EL (cell line): ENCODE measurements at regions not wholly inside any gene's neighbourhood (a gene's known extent, or its start where the extent isn't known, plus 50 kb on each side); places are given as distances from the start of the nearest gene placed in this dataset.

Source experiments
- DNase-seq: peaks from one replicate; pipeline ENCODE4 v3.0.0-alpha.2; 2016

DNA sequence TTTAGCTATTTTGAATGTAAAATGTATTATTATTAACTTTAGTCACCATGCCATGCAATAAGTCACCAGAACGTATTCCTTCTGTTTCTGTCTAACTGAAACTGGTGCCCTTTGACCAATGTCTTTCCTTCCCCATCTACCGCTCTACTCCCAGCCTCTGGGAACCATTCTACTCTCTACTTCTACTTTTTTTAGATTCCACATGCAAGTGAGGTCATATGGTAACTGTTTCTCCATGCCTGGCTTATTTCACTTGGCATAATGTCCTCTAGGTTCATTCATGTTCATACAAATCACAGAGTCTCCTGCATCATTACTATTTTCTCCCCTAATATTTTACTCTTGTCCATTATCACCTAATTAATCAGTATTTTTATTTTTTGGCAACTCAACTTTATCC is 160.1 kb downstream of the TMX1 start:
- DNase-seq, result no peak

DNA sequence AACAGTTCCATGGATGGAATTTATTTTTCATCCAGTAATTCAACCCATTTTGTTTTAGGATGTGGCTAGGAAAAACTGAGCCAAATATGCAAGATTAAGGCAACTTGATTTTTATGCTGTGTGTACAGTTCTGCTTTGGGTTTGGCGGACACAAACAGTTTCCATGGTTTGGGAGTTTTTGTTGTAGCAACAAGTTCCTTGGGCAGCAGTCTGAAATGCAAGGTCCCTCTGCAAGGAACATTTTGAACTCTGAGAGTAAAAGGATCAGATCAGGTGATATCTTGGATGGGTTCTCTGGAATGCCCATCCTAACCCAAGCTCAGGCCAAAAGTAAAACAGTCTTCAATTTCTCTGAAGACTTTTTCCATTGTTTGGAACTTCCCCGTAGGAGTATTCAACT is 161.2 kb downstream of the TMX1 start:
- no peak for DNase-seq

DNA sequence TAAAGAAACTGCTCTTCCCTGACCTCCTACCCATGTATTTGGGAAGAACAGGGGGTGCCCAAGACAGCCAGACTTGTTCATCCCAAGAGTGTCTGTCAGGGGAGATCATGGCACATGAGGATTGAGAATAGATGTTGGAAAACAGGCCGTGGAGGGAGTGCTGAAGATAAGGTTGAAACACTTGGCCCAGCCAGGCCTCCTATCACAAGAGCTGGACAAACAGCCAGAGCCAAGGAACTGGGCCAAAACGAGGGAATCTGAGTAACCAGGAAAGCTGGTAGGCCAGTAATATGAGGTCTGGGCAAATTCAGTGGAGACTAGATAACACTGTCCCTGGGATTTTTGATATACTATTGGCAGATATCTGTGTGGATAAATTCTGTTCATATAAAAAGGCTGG is 161.7 kb downstream of the TMX1 start:
- no peak for DNase-seq

DNA sequence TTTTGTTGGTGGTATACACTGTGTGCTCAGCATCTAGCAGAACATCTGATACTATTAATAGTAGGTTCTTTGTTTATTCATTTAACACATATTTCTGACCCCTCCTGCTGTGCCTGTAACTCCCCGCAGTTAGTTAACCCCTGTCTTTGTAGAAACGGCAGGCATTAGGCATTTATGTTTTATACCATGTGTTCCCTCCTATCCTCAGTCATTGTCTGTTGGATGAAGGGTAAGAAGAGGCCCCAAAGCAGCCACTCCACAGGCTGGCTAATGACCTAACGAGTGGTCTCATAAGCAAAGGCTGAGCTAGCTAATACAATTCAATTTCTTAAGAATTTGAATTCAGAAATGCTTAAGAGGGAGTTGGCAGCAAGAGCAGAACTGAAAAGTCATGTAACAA is 170.8 kb downstream of the TMX1 start:
- DNase-seq, result no peak

DNA sequence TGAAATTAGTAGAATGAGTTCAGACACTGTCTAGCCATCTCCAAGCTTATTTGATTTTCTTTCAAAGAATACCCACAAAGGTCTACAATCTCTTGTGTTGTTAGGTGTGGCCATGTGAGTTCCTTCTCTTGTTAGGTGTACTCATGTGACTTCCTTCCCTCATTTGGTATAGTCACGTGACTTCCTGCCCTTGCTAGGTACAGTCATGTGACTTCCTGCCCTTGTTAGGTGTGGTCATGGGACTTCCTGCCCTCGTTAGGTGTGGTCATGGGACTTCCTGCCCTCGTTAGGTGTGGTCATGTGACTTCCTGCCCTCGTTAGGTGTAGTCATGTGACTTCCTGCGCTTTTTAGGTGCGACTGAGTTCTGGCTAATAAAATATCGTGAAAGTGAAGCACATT is 179.6 kb downstream of the TMX1 start:
- DNase-seq, result no peak

DNA sequence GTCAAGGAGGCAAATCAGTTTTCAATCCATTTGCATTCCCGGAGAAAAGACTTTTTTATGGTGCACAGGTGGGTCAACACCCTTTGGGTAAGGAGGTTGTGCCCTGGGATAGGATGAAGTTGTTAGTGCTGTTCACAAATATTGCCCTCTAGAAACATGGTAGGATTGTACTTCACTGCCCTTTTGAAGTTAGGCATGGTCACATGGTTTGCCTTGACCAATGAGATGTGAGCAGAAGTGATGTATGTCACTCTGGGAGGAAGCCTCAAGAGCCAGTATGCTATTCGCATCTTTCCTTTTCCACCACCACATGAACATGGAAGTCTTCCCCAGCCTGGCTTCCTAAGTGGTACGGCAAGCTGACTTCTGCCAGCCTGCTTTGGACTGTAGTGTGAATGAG is 182.7 kb downstream of the TMX1 start:
- no peak for DNase-seq

DNA sequence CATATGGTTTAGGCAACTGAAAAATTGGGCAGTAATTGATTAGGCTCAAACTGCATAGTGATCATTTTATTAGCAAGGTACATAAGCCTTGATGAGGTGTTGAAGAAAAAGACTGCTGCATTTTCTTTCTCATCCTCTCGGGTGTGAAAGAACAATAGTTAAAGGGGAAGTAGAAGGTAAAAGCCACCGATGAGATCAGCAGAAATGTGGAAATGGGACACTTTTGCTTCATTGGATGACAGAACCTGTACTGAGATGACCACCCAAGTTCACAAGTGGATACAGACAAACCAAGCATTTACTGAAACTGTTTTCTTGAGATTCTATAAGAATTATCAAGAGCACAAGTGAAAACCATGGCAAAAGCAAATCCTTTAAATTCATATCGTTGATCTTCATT is 184.0 kb downstream of the TMX1 start:
- no peak for DNase-seq

DNA sequence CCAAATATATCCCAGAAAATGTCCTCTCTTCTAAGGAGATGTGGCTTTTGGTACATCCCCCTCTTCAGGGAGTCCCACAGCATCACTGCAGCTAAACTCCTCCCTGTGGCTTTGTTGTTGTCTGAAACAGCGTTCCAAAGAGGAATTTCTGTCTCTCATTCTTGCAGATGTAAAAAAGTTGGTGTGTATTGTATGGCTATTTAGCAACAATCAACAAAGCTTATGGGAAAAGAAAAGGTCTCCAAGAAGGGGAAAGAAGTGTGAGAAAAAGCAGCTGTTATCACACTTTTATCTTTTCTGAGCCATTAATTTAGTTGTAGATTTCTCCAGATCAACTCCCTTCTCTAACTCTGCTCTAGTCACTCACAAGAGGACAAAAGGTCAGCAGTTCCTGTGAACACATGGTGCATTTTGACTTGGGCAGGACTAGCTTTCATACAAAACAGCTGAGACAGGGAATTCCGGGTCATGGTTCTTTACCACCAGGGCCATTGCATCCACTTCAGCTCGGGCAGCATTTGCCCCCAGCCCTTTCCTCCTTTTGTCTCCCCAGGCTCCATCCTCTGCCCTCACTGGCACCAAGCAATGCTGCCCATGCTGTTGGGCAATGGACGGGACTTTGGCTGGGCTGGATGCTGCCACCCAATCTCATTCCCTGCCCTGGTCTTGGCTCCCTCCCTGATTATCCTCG is 184.7 kb downstream of the TMX1 start:
- peak; percentile 32 for DNase-seq

DNA sequence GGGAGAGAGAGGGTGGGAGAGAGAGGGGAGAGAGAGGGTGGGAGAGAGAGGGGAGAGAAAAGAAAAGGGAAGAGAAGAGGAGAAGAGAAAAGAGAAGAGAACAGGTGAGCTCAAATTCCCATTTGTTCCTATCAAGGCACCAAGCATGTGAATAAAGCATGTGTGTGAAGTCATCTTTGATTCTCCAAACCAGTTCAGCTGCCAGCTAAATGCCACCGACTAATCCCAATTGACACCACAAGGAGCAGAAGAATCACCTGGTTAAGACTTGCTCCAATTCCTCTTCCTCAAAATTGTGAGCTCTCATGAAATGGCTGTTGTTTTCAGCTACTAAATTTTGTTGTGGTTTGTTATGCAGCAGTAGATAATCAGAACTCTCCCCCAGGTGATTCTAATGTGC is 188.9 kb downstream of the TMX1 start:
- no peak for DNase-seq

DNA sequence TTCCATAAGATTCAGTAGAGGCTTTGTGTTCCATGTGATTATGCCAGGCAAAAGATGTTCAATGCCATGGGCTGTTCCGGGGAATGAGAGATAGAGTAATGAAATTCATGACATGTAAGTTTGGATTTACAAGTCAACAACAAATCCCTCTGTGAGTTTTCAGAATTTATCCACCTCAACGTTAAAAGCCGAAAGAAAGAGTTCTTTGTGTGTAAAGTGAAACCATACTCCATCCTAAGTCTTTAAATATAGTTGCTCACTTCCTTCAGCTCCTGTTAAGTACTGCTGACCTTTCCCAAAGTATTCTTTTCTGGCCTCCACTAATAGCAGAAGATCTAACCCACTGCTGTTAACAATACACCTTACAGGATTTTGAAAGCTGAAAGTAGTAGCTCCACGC is 190.0 kb downstream of the TMX1 start:
- no peak for DNase-seq

DNA sequence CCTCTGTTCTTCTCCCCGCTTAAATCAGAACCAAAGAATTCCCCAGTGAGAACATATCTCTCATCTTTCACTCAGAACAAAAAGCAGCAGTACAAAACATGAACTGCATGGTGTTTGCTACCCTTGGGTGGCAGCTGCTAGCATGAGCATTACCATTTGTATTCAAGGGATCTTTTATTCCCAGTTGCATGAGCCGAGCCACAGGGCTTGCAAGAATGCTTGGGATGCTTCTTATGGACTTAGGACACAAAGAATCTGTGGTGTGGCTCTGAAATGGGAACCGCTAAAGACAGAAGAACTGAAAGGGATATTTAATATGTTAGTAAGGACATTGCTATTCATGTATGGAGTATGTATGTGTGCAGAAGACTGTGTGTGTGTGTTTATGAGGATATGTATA is 190.6 kb downstream of the TMX1 start:
- peak; percentile 35 for DNase-seq

DNA sequence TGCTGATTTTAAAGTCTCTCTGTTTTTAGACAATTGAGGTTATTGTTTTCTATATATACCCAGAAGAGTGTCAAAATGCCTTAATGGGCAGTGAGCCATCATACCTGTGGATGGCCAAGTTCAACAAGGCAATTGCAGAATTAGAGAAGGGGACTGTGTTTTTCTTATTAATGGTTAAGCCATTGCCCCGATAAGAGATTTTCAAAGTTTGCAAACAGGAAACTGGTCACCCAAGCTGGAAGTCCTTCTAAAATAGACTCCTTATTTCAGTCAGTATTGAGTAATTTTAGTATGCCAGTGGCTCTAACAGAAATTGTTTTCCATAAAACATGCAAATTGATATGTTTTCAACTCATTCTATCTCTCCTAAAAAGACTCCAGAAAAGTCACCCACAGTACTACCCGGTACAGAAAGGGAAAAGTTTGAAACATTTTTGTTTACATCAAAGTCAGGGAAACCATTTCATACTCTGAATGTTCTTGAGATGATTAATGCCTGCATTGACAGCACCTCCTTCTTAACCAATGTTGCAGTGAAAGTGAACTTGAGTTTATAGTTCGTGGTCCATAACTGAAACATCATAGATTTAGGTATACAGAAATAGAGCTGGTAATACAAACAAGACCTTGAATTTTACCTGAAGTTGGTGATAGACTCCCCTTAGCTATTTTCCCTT is 191.1 kb downstream of the TMX1 start:
- DNase-seq, result peak; percentile 39

DNA sequence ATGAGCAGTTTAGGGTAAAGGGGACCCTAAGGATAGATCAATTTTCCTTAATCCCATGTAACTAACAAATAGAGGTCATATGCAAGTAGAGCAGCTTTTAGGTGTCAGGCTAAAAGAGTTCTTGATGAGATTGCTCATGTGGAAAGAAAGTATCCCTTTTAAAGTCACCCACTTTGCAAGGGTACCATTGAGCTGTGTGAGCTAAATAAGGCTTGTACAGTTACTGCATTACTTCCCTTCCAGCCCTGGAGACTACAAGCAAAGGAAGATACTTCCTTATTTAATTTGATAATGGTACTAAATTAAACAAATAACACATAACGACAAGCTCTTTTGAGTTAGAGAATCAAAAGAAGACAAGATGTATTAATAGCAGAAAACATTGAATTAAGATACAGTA is 191.7 kb downstream of the TMX1 start:
- DNase-seq, result no peak

DNA sequence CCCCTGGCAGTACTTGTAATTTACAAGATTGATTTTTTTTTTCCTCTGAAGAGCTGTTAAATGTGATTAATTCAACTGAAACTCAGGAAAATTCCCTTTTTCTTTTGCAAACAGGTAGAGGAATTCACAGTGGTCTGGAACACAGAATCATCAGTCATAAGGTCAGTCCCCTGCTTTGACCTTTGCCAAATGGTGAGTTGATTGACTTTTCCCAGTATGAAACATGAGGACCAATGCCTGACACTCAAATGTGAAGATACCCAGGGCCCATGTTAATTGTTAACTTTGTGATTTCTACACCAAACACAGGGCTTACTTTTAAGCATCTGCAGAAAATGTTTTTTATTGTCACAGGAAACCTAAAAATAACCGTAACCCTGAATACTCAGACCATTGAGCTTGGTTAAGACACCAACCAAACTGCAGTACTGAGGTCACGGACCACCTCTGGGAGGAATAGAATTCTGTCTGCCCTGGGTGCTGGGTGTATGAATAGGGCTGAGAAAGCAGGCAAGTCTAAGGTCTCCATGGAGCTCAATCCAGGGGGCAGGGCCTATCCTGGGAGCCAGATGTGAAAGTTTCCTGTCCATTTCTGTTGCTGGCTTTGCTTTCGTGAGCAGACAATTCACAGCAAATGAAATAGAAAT is 192.4 kb downstream of the TMX1 start:
- no peak for DNase-seq

DNA sequence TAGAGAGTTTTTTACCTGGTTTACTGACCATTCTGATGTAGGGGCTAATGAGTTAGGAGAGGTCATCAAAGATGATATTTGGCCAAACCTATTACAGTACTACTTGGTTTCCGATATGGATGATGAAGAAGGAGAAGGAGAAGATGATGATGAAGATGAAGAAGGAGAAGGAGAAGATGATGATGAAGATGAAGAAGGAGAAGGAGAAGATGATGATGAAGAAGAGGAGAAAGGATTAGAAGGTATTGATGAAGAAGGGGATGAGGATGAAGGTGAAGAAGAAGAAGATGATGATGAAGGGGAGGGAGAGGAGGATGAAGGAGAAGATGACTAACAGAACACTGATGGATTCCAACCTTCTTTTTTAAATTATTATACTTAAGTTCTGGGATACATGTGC is 196.6 kb downstream of the TMX1 start:
- no peak for DNase-seq

DNA sequence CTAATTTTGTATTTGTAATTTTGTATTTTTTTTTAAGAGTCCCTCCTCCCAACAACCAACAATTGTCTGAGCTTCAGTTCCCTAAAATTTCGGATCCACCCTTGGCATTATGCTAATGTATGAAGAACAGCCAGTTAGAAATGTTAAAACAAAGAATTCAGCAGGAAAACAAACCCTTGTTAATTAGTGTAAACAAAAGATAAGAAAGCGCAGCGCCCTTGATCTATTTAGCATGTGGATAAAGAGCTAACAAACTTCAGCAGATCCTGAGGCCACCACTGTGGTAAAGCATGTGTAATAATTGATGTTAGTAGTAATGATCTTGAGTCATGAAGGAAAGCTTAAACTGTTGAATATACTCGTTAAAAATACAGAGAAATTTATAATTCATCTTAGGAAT is 199.8 kb downstream of the TMX1 start:
- DNase-seq, result no peak

DNA sequence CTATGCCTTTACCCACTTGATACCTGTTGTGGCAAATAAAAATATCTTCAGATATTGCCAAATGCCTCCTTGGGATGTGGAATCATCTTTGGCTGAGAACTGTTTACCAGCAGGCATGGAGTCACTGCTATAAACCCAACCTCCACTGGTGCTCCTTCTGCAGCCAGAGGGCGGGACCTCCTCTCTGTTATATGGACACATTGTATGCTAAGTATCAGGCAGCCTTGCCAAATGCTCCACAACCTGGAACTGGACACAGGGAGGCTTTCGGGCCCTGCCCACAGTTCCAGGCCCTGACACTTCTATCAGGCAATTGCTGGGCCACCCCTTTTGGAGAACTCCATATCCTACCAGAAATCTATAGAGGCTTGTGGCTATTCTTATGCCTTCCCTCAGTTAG is 201.0 kb downstream of the TMX1 start:
- peak; percentile 55 for DNase-seq

DNA sequence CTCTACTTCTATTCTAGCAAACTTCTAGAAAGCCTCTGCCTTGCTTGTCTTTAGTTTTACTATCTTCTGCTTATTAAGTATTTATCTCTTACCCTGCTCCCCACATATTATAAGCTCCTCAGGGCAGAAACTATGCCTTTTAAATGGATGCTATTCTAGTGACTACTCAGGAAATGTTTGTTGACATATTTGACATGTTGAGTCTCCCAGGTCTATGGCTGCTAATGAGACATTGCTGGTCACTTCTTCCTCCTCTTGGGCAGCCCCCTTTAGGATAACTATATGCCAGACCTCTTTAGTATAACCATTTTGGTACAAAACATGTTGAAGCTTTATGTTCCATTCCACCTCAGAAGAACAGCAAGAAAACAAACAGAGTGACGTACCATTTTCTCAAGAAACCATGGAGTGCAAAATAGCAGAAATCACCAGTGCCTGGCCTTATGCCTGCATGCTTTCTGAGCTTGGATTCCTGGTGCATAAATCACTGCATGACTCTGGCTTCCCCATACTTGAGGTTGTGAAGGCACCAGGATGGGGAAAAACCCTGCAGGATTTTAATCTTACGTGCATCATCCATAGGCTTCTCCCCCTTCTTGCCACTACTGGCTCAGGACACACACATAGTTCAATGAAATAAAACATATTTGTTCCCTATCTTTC is 202.6 kb downstream of the TMX1 start:
- DNase-seq, result peak; percentile 98

DNA sequence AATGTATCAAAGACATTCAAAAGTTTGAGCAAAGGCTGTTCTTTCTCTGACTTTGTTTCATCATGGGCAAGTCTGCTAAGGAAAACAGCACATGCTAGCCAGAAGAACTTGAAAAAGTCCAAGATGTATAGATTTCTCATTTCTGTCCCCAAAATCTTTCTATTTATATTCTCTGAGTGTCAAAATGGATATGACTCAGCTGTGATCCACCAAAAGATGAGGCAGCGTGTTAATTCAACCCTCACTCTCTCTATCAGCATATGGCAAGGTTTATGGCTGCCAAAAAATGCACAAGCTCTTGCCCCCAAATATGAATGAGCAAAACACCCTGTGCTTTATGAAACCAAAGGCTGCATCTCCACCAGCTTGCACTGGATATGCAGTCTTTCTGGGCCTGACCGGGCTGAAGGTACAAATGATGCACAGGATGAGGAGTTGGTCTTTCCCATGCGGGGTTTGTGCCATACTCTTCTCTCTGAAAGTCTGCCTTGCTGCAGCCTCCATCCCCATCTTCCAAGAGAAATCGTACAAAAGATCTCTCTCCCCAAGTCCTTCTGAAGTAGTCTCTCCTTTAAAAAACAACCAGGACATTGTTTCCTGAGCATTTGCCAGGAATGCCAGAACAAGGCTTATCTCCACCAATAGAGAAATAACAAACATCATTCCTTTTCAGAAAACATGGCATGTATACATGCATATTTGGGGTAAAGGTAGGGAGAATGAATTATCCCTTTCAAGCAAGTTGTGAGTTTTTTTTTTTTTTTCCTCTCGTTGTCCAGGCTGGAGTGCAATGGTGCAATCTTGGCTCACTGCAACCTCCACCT is 203.4 kb downstream of the TMX1 start:
- peak; percentile 71 for DNase-seq

DNA sequence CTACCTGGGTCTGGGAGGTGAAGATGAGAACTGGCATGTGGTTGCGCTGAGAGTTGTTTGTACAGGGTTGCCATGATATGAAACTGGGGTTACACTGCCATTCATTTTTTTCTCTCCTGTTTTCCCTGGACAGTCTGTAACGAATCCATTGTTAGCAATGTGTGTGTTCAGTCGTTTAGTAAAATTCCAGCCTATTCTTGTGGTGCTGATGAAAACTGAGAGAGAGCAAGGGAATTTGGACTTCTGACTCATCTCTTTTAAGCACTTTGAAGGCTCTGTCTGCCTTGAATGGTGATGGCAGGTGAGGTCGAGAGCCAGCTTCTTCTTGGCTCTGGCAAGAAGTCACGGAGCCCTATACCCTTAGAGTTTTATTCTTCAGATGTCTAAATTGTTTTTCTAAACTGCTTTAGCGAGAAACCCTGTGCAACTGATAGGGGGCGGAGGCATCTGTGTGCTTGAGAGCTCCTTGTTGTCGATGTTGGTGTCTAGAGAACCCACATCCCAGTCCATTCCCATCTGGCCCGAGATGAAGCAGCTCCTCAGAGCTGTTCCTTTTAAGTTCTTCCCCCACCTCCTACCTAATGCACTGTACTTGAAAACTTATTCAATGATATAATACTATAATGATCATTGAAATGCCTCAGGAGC is 204.4 kb downstream of the TMX1 start:
- DNase-seq, result no peak

DNA sequence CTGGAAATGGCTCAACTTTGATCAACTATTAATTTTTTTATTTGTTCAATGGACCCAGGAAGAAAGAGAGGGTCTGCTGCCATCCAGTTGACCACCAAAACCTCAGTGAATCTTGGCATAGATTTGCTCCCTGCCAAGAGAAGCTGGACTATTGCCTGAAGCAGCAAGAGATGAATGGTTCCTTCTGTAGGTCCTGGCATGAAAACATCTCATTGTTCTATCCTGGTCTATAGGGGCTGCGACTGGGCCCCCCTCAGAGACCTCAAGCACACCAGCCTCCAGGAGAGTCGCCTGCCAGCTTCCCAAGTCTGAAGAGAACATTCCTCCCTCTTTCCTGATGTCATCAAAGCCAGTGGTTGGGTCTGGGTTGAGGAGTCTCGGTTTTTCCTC is 204.9 kb downstream of the TMX1 start:
- DNase-seq, result no peak

DNA sequence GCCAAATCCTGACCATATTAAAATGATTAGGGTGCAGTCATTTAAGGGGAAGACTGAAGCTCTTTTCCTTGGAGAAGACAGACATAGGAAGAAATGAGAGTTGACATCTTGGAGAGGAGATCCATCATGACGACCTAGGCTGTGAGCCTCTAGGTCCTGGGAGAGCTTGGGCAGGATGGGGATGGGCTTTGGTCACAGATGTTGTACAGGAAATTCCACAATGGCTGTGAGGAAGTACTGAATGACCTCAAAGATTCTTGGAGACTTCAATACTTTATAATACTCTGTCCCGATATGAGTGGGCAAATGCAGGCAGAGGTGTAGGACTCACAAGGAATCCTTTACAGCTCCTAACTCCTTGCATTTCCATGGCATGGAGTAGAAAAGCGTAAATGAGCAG is 204.9 kb upstream of the FRMD6 start:
- DNase-seq, result no peak

DNA sequence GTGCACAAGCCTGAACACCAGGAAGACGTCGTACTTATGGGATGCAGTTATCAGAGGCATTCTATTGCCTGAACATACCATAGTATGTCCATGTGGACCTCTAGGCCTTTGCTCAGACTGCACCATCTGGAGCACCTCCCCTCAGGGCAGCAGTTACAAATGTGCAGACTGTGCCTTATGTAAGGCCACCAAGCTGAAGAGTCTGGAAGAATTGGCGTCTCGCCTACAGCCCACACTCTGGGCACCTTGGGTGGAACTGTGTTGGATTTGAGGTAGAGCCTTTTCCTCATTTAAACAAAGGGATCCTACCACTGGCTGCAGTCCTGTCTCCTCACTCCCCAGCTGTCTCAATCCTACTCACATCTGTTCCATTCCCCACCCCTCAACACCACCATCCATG is 204.3 kb upstream of the FRMD6 start:
- DNase-seq, result no peak
